ENCODE measurements at regions not wholly inside any gene's neighbourhood (a gene's known extent, or its start where the extent isn't known, plus 50 kb on each side); places are given as distances from the start of the nearest gene placed in this dataset.
"Not testable (repeated sequence)": the region's sequence is repeated elsewhere in the genome, so short reads cannot be mapped to it uniquely, and the experiment has no call there.

GRCh38 chr12:131536337-131536736 is 174.6 kb upstream of the SFSWAP start:
- no peak for TF ChIP-seq CTCF (IDR thresholded peaks at IDR 0.05; ENCODE audit: insufficient read depth, low read depth, low read length)
- H3K4me3 ChIP-seq (ENCODE audit: low read depth, low read length): no peak overlapping the region
- POLR2A ChIA-PET: no interaction called here
- CTCF ChIA-PET: no interaction called here
- no peaks in the 10 kb centered on the region for H3K27me3 ChIP-seq (ENCODE audit: control insufficient read depth, insufficient read depth, low read length)
- no peaks in the 10 kb centered on the region for H3K36me3 ChIP-seq (ENCODE audit: control insufficient read depth, insufficient read depth, low read length)
- DNase-seq (ENCODE audit: low read depth): no peak

GRCh38 chr12:131536766-131537165 is 174.1 kb upstream of the SFSWAP start:
- POLR2A ChIA-PET: no interaction called here
- Histone ChIP-seq H3K4me3 (ENCODE audit: low read depth, low read length) (no peak overlapping the region), H3K36me3 (ENCODE audit: control insufficient read depth, insufficient read depth, low read length) (no peaks in the 10 kb centered on the region), H3K27me3 (ENCODE audit: control insufficient read depth, insufficient read depth, low read length) (no peaks in the 10 kb centered on the region)
- no peak for TF ChIP-seq CTCF (IDR thresholded peaks at IDR 0.05; ENCODE audit: insufficient read depth, low read depth, low read length)
- DNase-seq (ENCODE audit: low read depth): no peak
- CTCF ChIA-PET: no interaction called here

GRCh38 chr12:131537267-131537958 is 173.5 kb upstream of the SFSWAP start:
- TF ChIP-seq CTCF (IDR thresholded peaks at IDR 0.05; ENCODE audit: insufficient read depth, low read depth, low read length): no peak
- ChIA-PET CTCF (no interaction called here), POLR2A (no interaction called here)
- Histone ChIP-seq H3K4me3 (ENCODE audit: low read depth, low read length) (no peak overlapping the region), H3K36me3 (ENCODE audit: control insufficient read depth, insufficient read depth, low read length) (no peaks in the 10 kb centered on the region), H3K27me3 (ENCODE audit: control insufficient read depth, insufficient read depth, low read length) (no peaks in the 10 kb centered on the region)
- DNase-seq (ENCODE audit: low read depth): no peak

- Histone ChIP-seq H3K4me3 (ENCODE audit: low read depth, low read length) (no peak overlapping the region), H3K27me3 (ENCODE audit: control insufficient read depth, insufficient read depth, low read length) (no peaks in the 10 kb centered on the region), H3K36me3 (ENCODE audit: control insufficient read depth, insufficient read depth, low read length) (no peaks in the 10 kb centered on the region)
- CTCF ChIA-PET: no interaction called here
- TF ChIP-seq CTCF (IDR thresholded peaks at IDR 0.05; ENCODE audit: insufficient read depth, low read depth, low read length): no peak
- no peak for DNase-seq (ENCODE audit: low read depth)
- POLR2A ChIA-PET: no interaction called here
Measured at GRCh38 chr12:131539381-131539780, 171.5 kb upstream of the SFSWAP start.

GRCh38 chr12:131540138-131540623 is 170.7 kb upstream of the SFSWAP start:
- CTCF ChIA-PET: no interaction called here
- POLR2A ChIA-PET: no interaction called here
- H3K36me3 ChIP-seq (ENCODE audit: control insufficient read depth, insufficient read depth, low read length): no peaks in the 10 kb centered on the region

GRCh38 chr12:131541512-131541911 is 169.4 kb upstream of the SFSWAP start:
- DNase-seq (ENCODE audit: low read depth); CTCF ChIA-PET; POLR2A ChIA-PET: not testable (repeated sequence)

More at GRCh38 chr12:131540138-131540623, 170.7 kb upstream of the SFSWAP start:
- Histone ChIP-seq H3K4me3 (ENCODE audit: low read depth, low read length) (no peak overlapping the region), H3K27me3 (ENCODE audit: control insufficient read depth, insufficient read depth, low read length) (no peaks in the 10 kb centered on the region)
- DNase-seq (ENCODE audit: low read depth): no peak
- no peak for TF ChIP-seq CTCF (IDR thresholded peaks at IDR 0.05; ENCODE audit: insufficient read depth, low read depth, low read length)

More at GRCh38 chr12:131541512-131541911, 169.4 kb upstream of the SFSWAP start:
- not testable (repeated sequence) for H3K36me3 ChIP-seq (ENCODE audit: control insufficient read depth, insufficient read depth, low read length); H3K27me3 ChIP-seq (ENCODE audit: control insufficient read depth, insufficient read depth, low read length); H3K4me3 ChIP-seq (ENCODE audit: low read depth, low read length)
